GM12864 (cell line): ENCODE measurements at regions not wholly inside any gene's neighbourhood (a gene's known extent, or its start where the extent isn't known, plus 50 kb on each side); places are given as distances from the start of the nearest gene placed in this dataset.

Experiments
- DNase-seq: peaks from one replicate; pipeline ENCODE4 v3.0.0-alpha.2; 2011; ENCODE audit warnings: low read depth
- H3K4me3 ChIP-seq: 2 replicates; pipeline ENCODE4 v1.5.1; 2011; ENCODE audit warnings: mild to moderate bottlenecking, low read depth, low read length, control low read depth
- CTCF ChIP-seq: IDR thresholded peaks from 2 replicates; pipeline ENCODE4 v1.5.1; 2011; ENCODE audit warnings: low read depth, mild to moderate bottlenecking, moderate library complexity, low read length, control low read depth, inconsistent platforms; ENCODE audit errors: missing control alignments

- no peak for TF ChIP-seq CTCF
- no peak for DNase-seq
Measured at GRCh38 chr1:189868021-189868420, 609.6 kb downstream of the BRINP3 start.

DNA sequence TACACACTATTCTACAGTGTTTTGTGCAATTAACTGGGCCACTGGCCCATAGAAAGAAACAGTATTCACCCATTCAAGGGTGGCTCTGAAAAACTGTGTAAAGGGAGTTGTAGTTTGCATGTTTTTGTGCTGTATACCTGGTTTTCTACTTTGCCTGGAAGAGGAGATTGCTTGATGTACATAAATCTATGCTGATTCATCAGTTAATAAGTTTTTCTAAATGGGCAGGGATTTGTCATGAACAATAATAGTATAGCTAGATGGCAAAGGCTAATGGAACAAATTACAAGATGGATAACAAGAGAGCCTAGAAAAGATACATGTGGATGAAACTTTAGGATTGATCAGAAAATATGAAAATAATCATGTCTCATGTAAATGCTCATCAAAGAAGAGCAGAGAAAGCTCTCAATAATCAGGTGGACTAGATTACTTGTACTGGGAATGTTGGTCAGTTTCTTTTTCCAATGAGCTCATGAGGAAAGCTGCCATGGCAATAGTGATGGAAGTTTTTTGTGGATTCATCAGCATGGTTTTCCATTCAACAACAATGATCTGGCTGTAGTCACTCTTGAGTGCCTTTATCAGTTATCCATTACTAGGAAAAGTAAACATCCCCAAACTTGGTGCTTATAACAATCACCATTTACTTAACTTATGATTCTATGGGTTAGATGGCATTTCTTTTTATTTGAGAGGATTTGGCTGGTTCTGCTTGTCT lies 602.8 kb downstream of the BRINP3 start:
- no peak for TF ChIP-seq CTCF
- no peak overlapping the region for H3K4me3 ChIP-seq
- no peak for DNase-seq

More at GRCh38 chr1:189868021-189868420, 609.6 kb downstream of the BRINP3 start:
- H3K4me3 ChIP-seq, result no peak overlapping the region

DNA sequence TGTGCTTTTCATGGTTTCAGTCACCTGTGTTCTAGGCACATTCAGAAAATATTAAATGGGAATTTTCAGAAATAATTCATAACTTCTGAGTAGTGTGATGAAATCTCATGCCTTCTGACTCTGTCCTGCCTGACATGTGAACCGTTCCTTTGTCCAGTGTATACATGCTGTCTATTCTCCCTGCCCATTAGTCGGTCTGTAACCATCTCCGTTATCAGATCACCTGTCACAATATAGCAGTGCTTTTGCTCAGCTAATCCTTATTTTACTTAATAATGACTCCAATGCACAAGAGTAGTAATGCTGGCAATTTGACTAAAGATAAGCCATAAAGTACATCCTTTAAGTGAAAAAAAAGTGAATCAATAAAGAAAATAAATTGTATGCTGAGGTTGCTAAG lies 597.5 kb downstream of the BRINP3 start:
- TF ChIP-seq CTCF, result no peak
- DNase-seq, result no peak
- H3K4me3 ChIP-seq, result no peak overlapping the region

DNA sequence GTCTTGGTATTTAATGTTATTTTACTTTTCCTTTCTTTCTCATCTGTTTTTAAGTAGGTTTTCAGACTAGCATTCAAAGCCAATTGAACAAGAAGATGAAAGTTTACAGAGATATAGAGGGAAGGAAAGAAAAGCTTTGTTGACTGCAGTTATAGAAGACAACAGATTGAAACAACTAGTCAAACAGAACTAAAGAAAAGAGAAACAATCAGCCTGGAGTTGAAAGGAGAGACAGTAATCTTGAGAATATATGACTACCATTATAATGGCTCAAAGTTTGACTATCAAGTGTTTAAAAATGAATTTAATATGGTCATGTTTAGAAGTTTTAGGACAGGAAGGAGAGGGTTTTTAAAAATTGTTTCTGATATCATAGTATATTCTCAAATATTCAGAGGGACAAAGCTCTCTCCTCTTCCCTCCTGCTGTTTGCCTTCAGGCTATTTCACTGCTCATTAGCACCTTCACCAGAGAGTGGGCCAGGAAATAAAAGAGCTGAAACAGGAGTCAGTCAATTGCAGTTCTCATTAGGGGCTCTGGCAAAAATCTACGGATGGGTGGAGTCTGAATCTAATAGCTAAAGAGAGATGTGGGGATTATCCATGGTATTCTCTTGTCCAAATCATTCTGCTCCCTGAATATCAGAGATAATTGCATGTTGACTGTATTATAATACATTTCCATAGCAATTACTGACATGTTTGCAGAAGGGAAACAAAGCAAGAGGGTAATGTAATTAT lies 577.8 kb downstream of the BRINP3 start:
- no peak overlapping the region for H3K4me3 ChIP-seq
- DNase-seq, result no peak
- no peak for TF ChIP-seq CTCF

GRCh38 chr1:189904509-189904908 lies 573.2 kb downstream of the BRINP3 start:
- no peak for TF ChIP-seq CTCF
- no peak for DNase-seq

DNA sequence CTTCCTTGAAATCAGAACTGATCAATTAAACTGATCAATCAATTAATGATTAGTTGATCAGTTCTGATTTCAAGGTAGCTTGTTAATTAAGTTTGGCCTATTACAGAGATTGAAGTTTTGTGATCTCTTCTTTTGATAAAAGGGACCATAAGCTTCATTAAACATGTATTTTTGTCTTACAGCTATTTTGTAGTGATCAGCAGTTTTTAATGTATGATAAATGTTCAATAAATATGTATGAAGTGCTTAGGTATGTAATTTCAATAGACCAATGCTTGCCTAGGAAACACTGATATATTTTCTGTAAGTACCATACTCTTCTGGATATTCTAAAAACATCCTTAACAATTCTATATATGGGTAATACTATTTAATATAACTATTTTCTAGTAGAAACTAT lies 569.6 kb downstream of the BRINP3 start:
- no peak for DNase-seq
- no peak for TF ChIP-seq CTCF
- no peak overlapping the region for H3K4me3 ChIP-seq

More at GRCh38 chr1:189904509-189904908, 573.2 kb downstream of the BRINP3 start:
- no peak overlapping the region for H3K4me3 ChIP-seq

- no peak for DNase-seq
- no peak overlapping the region for H3K4me3 ChIP-seq
- TF ChIP-seq CTCF, result no peak
Measured at GRCh38 chr1:189921613-189922012, 556.1 kb downstream of the BRINP3 start.
